ENCODE measurements at regions not wholly inside any gene's neighbourhood (a gene's known extent, or its start where the extent isn't known, plus 50 kb on each side); places are given as distances from the start of the nearest gene placed in this dataset.

DNA sequence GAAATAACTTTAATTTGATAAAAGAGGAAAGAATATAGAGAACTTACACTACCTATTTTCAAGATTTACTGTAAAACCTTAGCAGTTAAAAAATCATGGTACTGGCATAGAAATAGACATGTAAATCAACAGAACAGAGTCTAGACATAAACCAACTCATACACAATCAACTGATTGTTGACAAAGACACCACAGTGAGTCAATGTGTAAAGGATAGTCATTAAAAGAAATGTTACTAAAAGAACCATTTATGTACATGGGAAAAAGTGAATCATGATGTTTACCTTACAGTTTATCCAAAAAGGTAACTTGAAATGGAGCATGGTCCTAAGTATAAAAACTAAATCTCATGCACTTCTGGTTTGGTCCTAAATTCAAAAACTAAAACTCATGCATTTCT is 847.4 kb downstream of the IGSF11 start:
- H2AFZ ChIP-seq = no peak overlapping the region
- H3K4me3 ChIP-seq (ENCODE audit: low read depth, low read length) = no peak overlapping the region
- no peaks in the 10 kb centered on the region for H3K27me3 ChIP-seq (ENCODE audit: control insufficient read depth, insufficient read depth, low read length)
- TF ChIP-seq, protein P1, sequence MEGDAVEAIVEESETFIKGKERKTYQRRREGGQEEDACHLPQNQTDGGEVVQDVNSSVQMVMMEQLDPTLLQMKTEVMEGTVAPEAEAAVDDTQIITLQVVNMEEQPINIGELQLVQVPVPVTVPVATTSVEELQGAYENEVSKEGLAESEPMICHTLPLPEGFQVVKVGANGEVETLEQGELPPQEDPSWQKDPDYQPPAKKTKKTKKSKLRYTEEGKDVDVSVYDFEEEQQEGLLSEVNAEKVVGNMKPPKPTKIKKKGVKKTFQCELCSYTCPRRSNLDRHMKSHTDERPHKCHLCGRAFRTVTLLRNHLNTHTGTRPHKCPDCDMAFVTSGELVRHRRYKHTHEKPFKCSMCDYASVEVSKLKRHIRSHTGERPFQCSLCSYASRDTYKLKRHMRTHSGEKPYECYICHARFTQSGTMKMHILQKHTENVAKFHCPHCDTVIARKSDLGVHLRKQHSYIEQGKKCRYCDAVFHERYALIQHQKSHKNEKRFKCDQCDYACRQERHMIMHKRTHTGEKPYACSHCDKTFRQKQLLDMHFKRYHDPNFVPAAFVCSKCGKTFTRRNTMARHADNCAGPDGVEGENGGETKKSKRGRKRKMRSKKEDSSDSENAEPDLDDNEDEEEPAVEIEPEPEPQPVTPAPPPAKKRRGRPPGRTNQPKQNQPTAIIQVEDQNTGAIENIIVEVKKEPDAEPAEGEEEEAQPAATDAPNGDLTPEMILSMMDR (IDR thresholded peaks at IDR 0.05) = no peak
- no peaks in the 10 kb centered on the region for H3K79me2 ChIP-seq
- no peaks in the 10 kb centered on the region for H3K36me3 ChIP-seq (ENCODE audit: control insufficient read depth, insufficient read depth, low read length)
- no peaks in the 10 kb centered on the region for H3K4me1 ChIP-seq
- H3K4me2 ChIP-seq (ENCODE audit: low read length) = no peak overlapping the region
- no peak overlapping the region for H3K27ac ChIP-seq
- no peaks in the 10 kb centered on the region for H3K9me3 ChIP-seq (ENCODE audit: control insufficient read depth, low read length)
- no peak overlapping the region for H3K9ac ChIP-seq

DNA sequence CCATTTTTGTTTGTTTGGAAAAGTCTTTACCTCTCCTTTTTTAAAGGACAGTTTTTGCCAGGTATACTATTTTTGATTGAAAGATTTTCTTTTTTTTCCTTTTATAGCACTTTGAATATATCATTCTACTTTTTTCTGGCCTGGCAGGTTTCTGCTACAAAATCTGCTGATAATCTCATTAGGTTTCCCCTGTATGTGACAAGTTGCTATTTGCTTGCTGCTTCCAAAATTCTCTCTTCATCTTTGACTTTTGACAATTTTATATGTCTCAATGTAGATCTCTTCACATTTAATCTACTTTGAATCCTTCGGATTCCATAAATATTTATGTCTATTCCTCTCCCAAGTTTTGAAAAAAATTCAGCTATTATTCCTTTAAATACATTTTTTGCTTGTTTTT is 838.5 kb downstream of the IGSF11 start:
- TF ChIP-seq, protein P1 (IDR thresholded peaks at IDR 0.05) = no peak
- no peak overlapping the region for H2AFZ ChIP-seq
- H3K9ac ChIP-seq = no peak overlapping the region
- H3K36me3 ChIP-seq (ENCODE audit: control insufficient read depth, insufficient read depth, low read length) = no peaks in the 10 kb centered on the region
- no peak overlapping the region for H3K4me2 ChIP-seq (ENCODE audit: low read length)
- no peaks in the 10 kb centered on the region for H3K4me1 ChIP-seq
- no peaks in the 10 kb centered on the region for H3K27me3 ChIP-seq (ENCODE audit: control insufficient read depth, insufficient read depth, low read length)
- H3K79me2 ChIP-seq = no peaks in the 10 kb centered on the region
- no peak overlapping the region for H3K27ac ChIP-seq
- no peak overlapping the region for H3K4me3 ChIP-seq (ENCODE audit: low read depth, low read length)
- no peaks in the 10 kb centered on the region for H3K9me3 ChIP-seq (ENCODE audit: control insufficient read depth, low read length)

DNA sequence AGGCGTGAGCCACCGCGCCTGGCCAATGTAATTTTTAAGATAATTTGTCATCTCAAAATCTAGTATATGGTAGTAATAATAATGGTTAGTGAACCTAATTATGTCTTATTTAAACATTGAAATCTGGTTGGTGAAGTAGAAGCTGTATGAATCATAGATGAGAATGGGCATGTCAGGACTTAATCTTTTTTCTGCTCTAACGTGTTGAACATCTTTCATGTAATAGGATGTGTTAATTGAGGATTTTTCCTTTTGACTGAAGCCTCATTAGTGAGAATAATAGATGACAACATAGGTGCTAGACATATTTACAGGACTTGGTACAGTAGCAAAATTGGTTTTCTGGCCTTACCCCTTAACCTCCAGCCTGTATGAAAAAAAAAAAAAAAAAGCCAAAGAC is 835.6 kb downstream of the IGSF11 start:
- Histone ChIP-seq H3K27me3 (ENCODE audit: control insufficient read depth, insufficient read depth, low read length) (no peaks in the 10 kb centered on the region), H3K4me1 (no peaks in the 10 kb centered on the region), H3K4me3 (ENCODE audit: low read depth, low read length) (no peak overlapping the region), H3K9me3 (ENCODE audit: control insufficient read depth, low read length) (no peaks in the 10 kb centered on the region), H2AFZ (no peak overlapping the region), H3K9ac (no peak overlapping the region), H3K4me2 (ENCODE audit: low read length) (no peak overlapping the region), H3K27ac (no peak overlapping the region), H3K36me3 (ENCODE audit: control insufficient read depth, insufficient read depth, low read length) (no peaks in the 10 kb centered on the region), H3K79me2 (no peaks in the 10 kb centered on the region)
- TF ChIP-seq, protein P1 (IDR thresholded peaks at IDR 0.05) = no peak

DNA sequence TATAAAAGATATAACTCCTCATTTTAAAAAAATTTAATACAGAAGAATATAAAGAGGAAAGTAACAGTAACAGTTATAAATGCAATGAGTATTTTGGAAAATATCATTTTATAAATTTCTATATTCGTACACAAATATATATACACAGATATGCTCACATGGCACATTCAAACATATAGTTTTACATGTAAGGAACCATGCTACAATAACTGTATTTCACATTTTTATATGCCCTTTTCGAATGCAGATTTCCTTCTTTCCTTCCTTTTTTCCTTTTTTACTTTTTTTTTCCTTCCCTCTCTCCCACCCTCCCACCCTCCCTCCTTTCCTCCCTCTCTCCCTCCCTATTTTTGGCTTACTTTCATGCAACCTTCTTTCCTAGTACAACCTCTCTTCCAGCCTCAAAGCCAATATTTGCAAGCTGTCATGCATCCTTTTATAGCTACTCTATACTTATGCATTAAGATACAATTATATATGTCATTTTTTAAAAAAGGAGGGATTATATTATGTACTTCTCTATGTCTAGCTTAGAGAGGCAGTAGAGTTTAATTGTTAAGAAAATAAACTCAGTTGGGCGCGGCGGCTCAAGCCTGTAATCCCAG is 830.5 kb downstream of the IGSF11 start:
- no peak overlapping the region for H3K4me2 ChIP-seq (ENCODE audit: low read length)
- H3K4me3 ChIP-seq (ENCODE audit: low read depth, low read length) = no peak overlapping the region
- TF ChIP-seq, protein P1 (IDR thresholded peaks at IDR 0.05) = no peak
- no peaks in the 10 kb centered on the region for H3K27me3 ChIP-seq (ENCODE audit: control insufficient read depth, insufficient read depth, low read length)
- H3K4me1 ChIP-seq = no peaks in the 10 kb centered on the region
- no peak overlapping the region for H2AFZ ChIP-seq
- H3K9ac ChIP-seq = no peak overlapping the region
- H3K36me3 ChIP-seq (ENCODE audit: control insufficient read depth, insufficient read depth, low read length) = no peaks in the 10 kb centered on the region
- H3K9me3 ChIP-seq (ENCODE audit: control insufficient read depth, low read length) = no peaks in the 10 kb centered on the region
- H3K27ac ChIP-seq = no peak overlapping the region
- H3K79me2 ChIP-seq = no peaks in the 10 kb centered on the region

DNA sequence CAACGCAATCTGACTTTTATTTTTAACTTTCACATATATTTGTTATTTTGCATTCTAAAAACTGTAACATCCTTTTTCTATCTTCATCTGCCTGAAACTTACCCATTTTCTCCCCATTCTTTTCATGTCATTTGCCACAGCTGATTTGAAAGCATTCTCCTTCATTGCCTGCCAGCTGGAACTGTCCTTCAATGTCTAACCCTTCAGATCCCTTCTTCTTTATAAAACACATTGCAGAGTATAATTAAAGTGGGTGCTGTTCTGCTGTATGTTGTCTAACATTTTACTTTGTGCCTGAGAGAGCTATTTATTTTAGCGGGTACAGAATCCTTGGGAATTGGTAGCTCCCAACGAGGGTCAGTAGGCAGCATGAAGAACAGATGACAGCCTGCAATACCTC is 827.4 kb downstream of the IGSF11 start:
- Histone ChIP-seq H3K36me3 (ENCODE audit: control insufficient read depth, insufficient read depth, low read length) (no peaks in the 10 kb centered on the region), H3K9me3 (ENCODE audit: control insufficient read depth, low read length) (no peaks in the 10 kb centered on the region), H3K4me3 (ENCODE audit: low read depth, low read length) (no peak overlapping the region), H2AFZ (no peak overlapping the region), H3K27me3 (ENCODE audit: control insufficient read depth, insufficient read depth, low read length) (no peaks in the 10 kb centered on the region), H3K9ac (no peak overlapping the region), H3K4me1 (no peaks in the 10 kb centered on the region), H3K4me2 (ENCODE audit: low read length) (no peak overlapping the region), H3K27ac (no peak overlapping the region), H3K79me2 (no peaks in the 10 kb centered on the region)
- TF ChIP-seq, protein P1 (IDR thresholded peaks at IDR 0.05) = no peak

All from parathyroid adenoma (tissue), 2 donors.